GM21423 (cell line): ENCODE measurements at regions not wholly inside any gene's neighbourhood (a gene's known extent, or its start where the extent isn't known, plus 50 kb on each side); places are given as distances from the start of the nearest gene placed in this dataset.

Experiments
- ATAC-seq: cut with Tn5 transposase; IDR thresholded peaks from one replicate; pipeline ENCODE4 v1.9.1; 2021; ENCODE audit warnings: mild to moderate bottlenecking, moderate library complexity; ENCODE audit not compliant: unreplicated experiment

GRCh38 chr14:98280436-98280835 lies 991.6 kb downstream of the BCL11B start:
- ATAC-seq: no peak

- ATAC-seq: no peak
These were observed 983.2 kb downstream of the BCL11B start for GRCh38 chr14:98288825-98289224.

- no peak for ATAC-seq
These were observed 981.4 kb downstream of the BCL11B start for GRCh38 chr14:98290596-98290995.

GRCh38 chr14:98292191-98292590 lies 979.8 kb downstream of the BCL11B start:
- ATAC-seq: no peak

- no peak for ATAC-seq
These were observed 978.4 kb downstream of the BCL11B start for GRCh38 chr14:98293576-98293975.

GRCh38 chr14:98296895-98297294 lies 975.1 kb downstream of the BCL11B start:
- ATAC-seq: no peak

GRCh38 chr14:98297567-98297966 lies 974.4 kb downstream of the BCL11B start:
- ATAC-seq: no peak

- no peak for ATAC-seq
These were observed 973.3 kb downstream of the BCL11B start for GRCh38 chr14:98298481-98299244.

GRCh38 chr14:98301681-98302080 lies 970.3 kb downstream of the BCL11B start:
- no peak for ATAC-seq

- no peak for ATAC-seq
These were observed 967.4 kb downstream of the BCL11B start for GRCh38 chr14:98304574-98304973.

- ATAC-seq: no peak
These were observed 962.4 kb downstream of the BCL11B start for GRCh38 chr14:98309591-98309990.

- no peak for ATAC-seq
These were observed 960.0 kb downstream of the BCL11B start for GRCh38 chr14:98312006-98312405.

- ATAC-seq: no peak
These were observed 950.2 kb downstream of the BCL11B start for GRCh38 chr14:98321841-98322240.

GRCh38 chr14:98323836-98324235 lies 948.2 kb downstream of the BCL11B start:
- ATAC-seq: no peak

GRCh38 chr14:98325761-98326160 lies 946.2 kb downstream of the BCL11B start:
- no peak for ATAC-seq

GRCh38 chr14:98328496-98328895 lies 943.5 kb downstream of the BCL11B start:
- no peak for ATAC-seq

- no peak for ATAC-seq
These were observed 937.8 kb downstream of the BCL11B start for GRCh38 chr14:98334186-98334585.

GRCh38 chr14:98341211-98341610 lies 930.8 kb downstream of the BCL11B start:
- ATAC-seq: no peak

- ATAC-seq: no peak
These were observed 926.8 kb downstream of the BCL11B start for GRCh38 chr14:98345161-98345560.

GRCh38 chr14:98347686-98348085 lies 924.3 kb downstream of the BCL11B start:
- ATAC-seq: no peak

GRCh38 chr14:98348505-98348904 lies 923.5 kb downstream of the BCL11B start:
- no peak for ATAC-seq

GRCh38 chr14:98350213-98350612 lies 921.8 kb downstream of the BCL11B start:
- ATAC-seq: no peak

GRCh38 chr14:98364961-98365360 lies 907.0 kb downstream of the BCL11B start:
- no peak for ATAC-seq
